RWPE2 (cell line): ENCODE measurements at regions not wholly inside any gene's neighbourhood (a gene's known extent, or its start where the extent isn't known, plus 50 kb on each side); places are given as distances from the start of the nearest gene placed in this dataset.
A peak's percentile ranks its signal among the peaks of the same experiment; 100 is the strongest.

Experiments used
- ATAC-seq: fragments of 200-7000 bp; cut with Tn5 transposase; 3 replicates; pipeline ENCODE4 v1.9.1; 2021; ENCODE audit warnings: low read depth
- DNase-seq: peaks from one replicate; pipeline ENCODE4 v3.0.0-alpha.2; 2020; ENCODE audit warnings: low spot score
- H3K27ac ChIP-seq: fragments of 450-650 bp; 2 replicates; pipeline ENCODE4 v1.5.1; 2017; ENCODE audit warnings: mild to moderate bottlenecking; ENCODE audit not compliant: poor library complexity, severe bottlenecking
- H3K27me3 ChIP-seq: fragments of 250-450 bp; sonication (Bioruptor Pico); 2 replicates; pipeline ENCODE4 v1.5.1; 2021; ENCODE audit warnings: mild to moderate bottlenecking, moderate library complexity; ENCODE audit not compliant: insufficient read depth, poor library complexity, severe bottlenecking
- H3K36me3 ChIP-seq: fragments of 250-450 bp; sonication (Bioruptor Pico); 2 replicates; pipeline ENCODE4 v1.5.1; 2020; ENCODE audit warnings: low read depth, mild to moderate bottlenecking, moderate library complexity
- H3K4me1 ChIP-seq: fragments of 250-450 bp; sonication (Bioruptor Pico); 2 replicates; pipeline ENCODE4 v1.5.1; 2021; ENCODE audit warnings: mild to moderate bottlenecking, moderate library complexity; ENCODE audit not compliant: insufficient read depth, poor library complexity, severe bottlenecking
- H3K4me3 ChIP-seq: fragments of 250-450 bp; sonication (Bioruptor Pico); 2 replicates; pipeline ENCODE4 v1.5.1; 2021; ENCODE audit warnings: mild to moderate bottlenecking, moderate library complexity; ENCODE audit not compliant: severe bottlenecking
- H3K9me3 ChIP-seq: fragments of 250-450 bp; sonication (Bioruptor Pico); 2 replicates; pipeline ENCODE4 v1.5.1; 2021; ENCODE audit warnings: mild to moderate bottlenecking, moderate library complexity; ENCODE audit not compliant: severe bottlenecking
- CTCF ChIP-seq: fragments of 450-650 bp; IDR thresholded peaks from one replicate; pipeline ENCODE4 v1.5.1; 2017; ENCODE audit warnings: mild to moderate bottlenecking, moderate library complexity; ENCODE audit not compliant: poor library complexity, severe bottlenecking

- peak; percentile 58 for TF ChIP-seq CTCF
- H3K4me1 ChIP-seq = no peaks in the 10 kb centered on the region
- no peaks in the 10 kb centered on the region for H3K36me3 ChIP-seq
- no peak for DNase-seq
- 0 out of 3 replicates have a peak, but pooled peaks have one; percentile 45 for ATAC-seq
- no peaks in the 10 kb centered on the region for H3K9me3 ChIP-seq
- no peak overlapping the region for H3K4me3 ChIP-seq
- H3K27ac ChIP-seq = no peak overlapping the region
- no peaks in the 10 kb centered on the region for H3K27me3 ChIP-seq
Observed at GRCh38 chr13:91045351-91046034, 302.0 kb upstream of the MIR17HG start.

- no peak for DNase-seq
- no peak overlapping the region for H3K4me3 ChIP-seq
- no peaks in the 10 kb centered on the region for H3K36me3 ChIP-seq
- no peaks in the 10 kb centered on the region for H3K27me3 ChIP-seq
- ATAC-seq = no peak
- no peak overlapping the region for H3K27ac ChIP-seq
- H3K9me3 ChIP-seq = no peaks in the 10 kb centered on the region
- no peaks in the 10 kb centered on the region for H3K4me1 ChIP-seq
- TF ChIP-seq CTCF = no peak
Observed at GRCh38 chr13:91046715-91047327, 300.7 kb upstream of the MIR17HG start.

GRCh38 chr13:91050970-91051369 lies 296.5 kb upstream of the MIR17HG start:
- ATAC-seq (no peak), DNase-seq (no peak)
- Histone ChIP-seq H3K4me3 (no peak overlapping the region), H3K27ac (no peak overlapping the region), H3K36me3 (no peaks in the 10 kb centered on the region), H3K27me3 (no peaks in the 10 kb centered on the region), H3K4me1 (no peaks in the 10 kb centered on the region), H3K9me3 (no peaks in the 10 kb centered on the region)
- no peak for TF ChIP-seq CTCF

- Histone ChIP-seq H3K27me3 (no peaks in the 10 kb centered on the region), H3K9me3 (no peaks in the 10 kb centered on the region), H3K4me3 (no peak overlapping the region), H3K4me1 (no peaks in the 10 kb centered on the region), H3K36me3 (no peaks in the 10 kb centered on the region), H3K27ac (no peak overlapping the region)
- DNase-seq = no peak
- ATAC-seq = no peak
- TF ChIP-seq CTCF = no peak
Observed at GRCh38 chr13:91052876-91053275, 294.6 kb upstream of the MIR17HG start.
